Vagina (tissue), 2 donors: ENCODE measurements at regions not wholly inside any gene's neighbourhood (a gene's known extent, or its start where the extent isn't known, plus 50 kb on each side); places are given as distances from the start of the nearest gene placed in this dataset.

Experiments used
- POLR2A ChIP-seq, 2 donors: fragments of 450-650 bp; IDR thresholded peaks; one replicate each; pipeline ENCODE4 v1.6.1; 2017; ENCODE audit warnings: antibody characterized with exemption in 2 of 2, mild to moderate bottlenecking in 2 of 2, moderate library complexity in 2 of 2
- POLR2AphosphoS5 ChIP-seq, 2 donors: sonication (generic); formaldehyde crosslinking; IDR thresholded peaks; one replicate each; pipeline ENCODE4 v1.9.0; 2017; ENCODE audit warnings: antibody characterized with exemption in 2 of 2, mild to moderate bottlenecking in 2 of 2, low read depth in 1 of 2; ENCODE audit not compliant: insufficient read depth in 1 of 2
- TF ChIP-seq, protein P1 (sequence below), 3 experiments: fragments of 450-650 bp in 2 of 3; fragments of 200-600 bp in 1 of 3; sonication (generic) in 1 of 3; IDR thresholded peaks; one replicate each; pipeline ENCODE4 v1.5.1; 2017 to 2019; ENCODE audit warnings: antibody characterized with exemption in 3 of 3, mild to moderate bottlenecking in 2 of 3, moderate library complexity in 2 of 3

GRCh38 chr10:78247821-78248220, 214.2 kb downstream of the RPS24 start:
- TF ChIP-seq, protein P1, sequence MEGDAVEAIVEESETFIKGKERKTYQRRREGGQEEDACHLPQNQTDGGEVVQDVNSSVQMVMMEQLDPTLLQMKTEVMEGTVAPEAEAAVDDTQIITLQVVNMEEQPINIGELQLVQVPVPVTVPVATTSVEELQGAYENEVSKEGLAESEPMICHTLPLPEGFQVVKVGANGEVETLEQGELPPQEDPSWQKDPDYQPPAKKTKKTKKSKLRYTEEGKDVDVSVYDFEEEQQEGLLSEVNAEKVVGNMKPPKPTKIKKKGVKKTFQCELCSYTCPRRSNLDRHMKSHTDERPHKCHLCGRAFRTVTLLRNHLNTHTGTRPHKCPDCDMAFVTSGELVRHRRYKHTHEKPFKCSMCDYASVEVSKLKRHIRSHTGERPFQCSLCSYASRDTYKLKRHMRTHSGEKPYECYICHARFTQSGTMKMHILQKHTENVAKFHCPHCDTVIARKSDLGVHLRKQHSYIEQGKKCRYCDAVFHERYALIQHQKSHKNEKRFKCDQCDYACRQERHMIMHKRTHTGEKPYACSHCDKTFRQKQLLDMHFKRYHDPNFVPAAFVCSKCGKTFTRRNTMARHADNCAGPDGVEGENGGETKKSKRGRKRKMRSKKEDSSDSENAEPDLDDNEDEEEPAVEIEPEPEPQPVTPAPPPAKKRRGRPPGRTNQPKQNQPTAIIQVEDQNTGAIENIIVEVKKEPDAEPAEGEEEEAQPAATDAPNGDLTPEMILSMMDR (IDR thresholded peaks at IDR 0.05): no peak
- TF ChIP-seq POLR2A (IDR thresholded peaks at IDR 0.05) (no peak), POLR2AphosphoS5 (IDR thresholded peaks at IDR 0.05; ENCODE audit: insufficient read depth in 1 of 2, low read depth in 1 of 2) (no peak)
